GM19438 (cell line): ENCODE measurements at regions not wholly inside any gene's neighbourhood (a gene's known extent, or its start where the extent isn't known, plus 50 kb on each side); places are given as distances from the start of the nearest gene placed in this dataset.

Source experiments
- ATAC-seq: cut with Tn5 transposase; IDR thresholded peaks from one replicate; pipeline ENCODE4 v1.9.1; 2021; ENCODE audit warnings: low read depth; ENCODE audit not compliant: unreplicated experiment

GRCh38 chr12:85663631-85664030, 172.6 kb downstream of the RASSF9 start:
- ATAC-seq, result no peak

DNA sequence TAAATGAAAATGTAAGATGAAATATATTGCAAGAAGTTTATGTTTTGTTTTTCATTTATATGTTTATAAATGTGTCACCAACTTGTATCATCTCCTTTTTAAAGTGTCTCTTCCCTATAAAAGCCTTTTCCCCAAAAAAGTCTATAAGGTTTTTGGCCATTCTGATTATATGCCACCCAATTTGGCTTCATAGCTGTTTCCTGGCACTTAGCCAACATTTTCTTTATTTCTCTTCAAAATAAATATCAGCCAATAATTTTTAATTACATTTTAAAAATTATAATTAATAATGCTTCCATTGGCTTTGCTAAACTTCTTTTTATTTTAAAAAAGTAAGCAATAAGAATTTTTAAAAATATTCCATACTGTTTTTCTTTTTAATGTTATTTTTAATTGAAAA, 171.8 kb downstream of the RASSF9 start:
- ATAC-seq, result no peak

GRCh38 chr12:85669911-85670310, 166.3 kb downstream of the RASSF9 start:
- no peak for ATAC-seq

DNA sequence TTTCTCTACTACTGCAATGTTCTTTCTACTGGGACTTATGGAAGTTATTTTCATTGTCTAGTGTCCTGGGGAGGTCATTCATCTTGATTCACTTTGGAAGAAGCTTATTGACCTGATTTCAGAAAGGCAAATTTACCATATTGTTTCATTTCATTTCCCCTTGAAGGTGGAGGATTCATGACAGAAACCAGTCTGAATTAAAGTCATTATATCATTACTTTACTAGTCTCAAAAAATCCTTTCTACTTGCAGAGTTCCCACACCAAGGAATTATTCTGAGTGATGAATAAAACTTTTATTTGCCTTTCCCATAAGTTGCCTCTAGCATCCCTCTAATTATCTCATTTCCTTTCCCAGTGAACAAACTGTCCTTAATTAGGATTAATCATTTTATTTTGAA, 163.8 kb downstream of the RASSF9 start:
- ATAC-seq, result no peak

DNA sequence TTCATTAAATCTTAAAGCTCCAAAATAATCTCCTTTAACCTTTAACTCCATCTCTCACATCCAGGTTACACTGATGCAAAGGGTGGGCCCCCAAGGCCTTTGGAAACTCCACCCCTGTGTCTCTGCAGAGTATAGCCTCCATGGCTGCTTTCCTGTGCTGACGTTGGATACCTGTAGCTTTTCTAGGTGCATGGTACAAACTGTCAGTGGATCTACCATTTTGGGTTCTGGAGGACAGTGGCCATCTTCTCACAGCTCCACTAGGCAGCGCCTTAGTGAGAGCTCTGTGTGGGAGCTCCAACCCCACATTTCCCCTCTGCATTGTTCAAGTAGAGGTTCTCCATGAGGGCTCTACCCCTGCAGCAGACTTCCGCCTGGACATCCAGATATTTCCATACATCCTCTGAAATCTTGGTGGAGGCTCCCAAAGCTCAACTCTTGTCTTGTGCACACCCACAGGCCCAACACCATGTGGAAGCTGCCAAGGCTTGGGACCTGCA, 162.2 kb downstream of the RASSF9 start:
- ATAC-seq, result no peak

DNA sequence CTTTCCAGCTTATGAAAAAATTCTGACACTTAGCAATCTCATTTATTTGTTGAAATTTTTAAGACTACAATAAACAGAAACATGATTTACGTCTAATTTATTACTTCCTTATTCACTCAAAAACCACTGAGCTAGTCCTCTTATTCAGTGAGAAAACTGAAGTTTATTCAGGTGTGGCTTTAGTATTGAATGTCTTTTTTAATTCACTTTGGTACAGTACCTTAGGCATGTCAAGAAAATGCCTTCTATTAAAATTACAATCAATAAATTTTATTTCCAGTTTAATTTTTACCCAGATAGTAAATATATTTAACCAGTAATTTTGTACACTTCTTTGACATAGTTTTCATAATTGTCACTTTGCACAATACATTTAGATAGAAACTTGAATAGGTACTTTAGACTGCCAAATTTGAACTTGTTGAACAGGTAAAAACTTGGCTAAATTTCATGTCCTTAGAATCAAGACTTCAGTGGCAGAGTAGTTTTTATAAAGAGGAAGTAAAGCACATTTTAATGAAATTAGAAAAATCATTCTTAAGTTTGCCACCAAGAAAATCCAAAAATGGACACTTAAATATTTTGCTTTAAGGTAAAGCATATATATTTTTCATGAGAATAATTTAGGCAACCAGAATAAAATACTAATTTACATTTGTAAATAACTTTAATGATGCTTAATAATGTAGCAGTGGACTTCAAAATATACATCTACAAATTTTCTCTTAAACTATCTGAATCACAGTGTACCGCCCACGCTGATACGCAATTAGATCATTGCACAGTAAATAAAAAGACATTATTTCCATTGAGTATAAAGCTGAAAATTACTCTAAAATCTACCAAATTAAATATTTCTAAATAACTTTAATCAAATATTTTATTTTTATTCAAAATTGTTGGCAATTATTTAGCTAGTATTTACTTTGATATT, 159.1 kb downstream of the RASSF9 start:
- ATAC-seq, result no peak

- ATAC-seq, result no peak
Measured at GRCh38 chr12:85679296-85679695, 156.9 kb downstream of the RASSF9 start.

DNA sequence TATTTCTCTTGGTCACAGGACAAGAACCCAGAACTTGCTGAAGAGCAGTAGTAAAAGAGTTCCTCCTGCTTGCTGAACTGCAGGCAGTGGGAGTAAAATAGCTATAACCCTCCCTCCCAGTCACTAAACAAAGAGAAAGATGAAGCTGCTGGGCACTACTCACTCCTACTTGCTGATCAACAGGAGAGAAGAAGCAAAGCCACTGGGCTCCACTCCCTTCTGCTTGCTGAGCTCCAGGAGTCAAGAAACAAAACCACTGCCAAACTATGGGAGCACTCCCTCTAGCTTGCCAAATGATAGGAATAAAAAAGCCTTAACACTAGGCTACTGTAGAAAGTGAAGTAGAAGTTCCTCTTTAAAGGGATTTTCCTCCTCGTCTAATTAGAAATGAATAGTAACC, 155.3 kb downstream of the RASSF9 start:
- ATAC-seq, result no peak

GRCh38 chr12:85681333-85681732, 154.9 kb downstream of the RASSF9 start:
- no peak for ATAC-seq

- no peak for ATAC-seq
Measured at GRCh38 chr12:85683051-85683450, 153.2 kb downstream of the RASSF9 start.

- ATAC-seq, result no peak
Measured at GRCh38 chr12:85688837-85689236, 147.4 kb downstream of the RASSF9 start.

- ATAC-seq, result no peak
Measured at GRCh38 chr12:85690146-85690545, 146.1 kb downstream of the RASSF9 start.

GRCh38 chr12:85693093-85693665, 143.0 kb downstream of the RASSF9 start:
- no peak for ATAC-seq

GRCh38 chr12:85695097-85695715, 141.0 kb downstream of the RASSF9 start:
- ATAC-seq, result no peak

DNA sequence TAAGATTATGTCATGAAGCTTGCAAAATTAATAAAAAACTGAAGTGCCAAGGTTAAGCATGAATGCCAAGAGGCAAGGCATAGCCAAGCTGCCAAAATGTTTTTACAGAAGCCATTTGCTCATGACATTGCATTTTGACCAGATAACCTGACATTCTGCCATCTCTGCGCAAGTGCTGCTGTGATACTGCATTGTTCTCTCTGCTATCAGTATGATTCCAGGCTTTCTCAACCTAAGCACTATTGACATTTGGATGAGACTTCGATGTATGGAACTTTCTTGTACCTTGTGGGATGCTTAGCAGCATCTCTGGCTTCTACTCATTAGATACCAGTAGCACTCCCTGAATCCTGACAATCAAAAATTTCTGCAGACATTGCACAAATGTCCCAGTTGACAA, 139.2 kb downstream of the RASSF9 start:
- ATAC-seq, result no peak

DNA sequence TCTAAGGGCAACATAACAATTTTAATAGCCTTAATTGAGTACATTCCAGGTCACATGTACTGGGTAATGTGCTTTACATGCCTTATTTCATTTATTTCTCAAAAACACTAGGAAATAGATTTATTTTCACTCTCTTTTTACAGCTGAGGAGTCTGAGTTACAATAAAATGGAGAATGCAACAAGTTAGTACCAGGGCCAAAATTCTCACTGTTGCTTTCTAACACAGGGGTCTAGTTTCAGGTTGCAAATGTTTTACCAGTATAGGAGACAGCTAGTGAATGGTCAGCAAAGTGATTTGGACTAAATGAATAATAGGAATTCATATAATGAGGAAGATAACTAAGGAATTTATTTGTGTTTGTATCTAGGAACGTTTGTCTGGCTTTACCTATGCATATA, 137.3 kb downstream of the RASSF9 start:
- no peak for ATAC-seq

- no peak for ATAC-seq
Measured at GRCh38 chr12:85708775-85709174, 127.4 kb downstream of the RASSF9 start.

DNA sequence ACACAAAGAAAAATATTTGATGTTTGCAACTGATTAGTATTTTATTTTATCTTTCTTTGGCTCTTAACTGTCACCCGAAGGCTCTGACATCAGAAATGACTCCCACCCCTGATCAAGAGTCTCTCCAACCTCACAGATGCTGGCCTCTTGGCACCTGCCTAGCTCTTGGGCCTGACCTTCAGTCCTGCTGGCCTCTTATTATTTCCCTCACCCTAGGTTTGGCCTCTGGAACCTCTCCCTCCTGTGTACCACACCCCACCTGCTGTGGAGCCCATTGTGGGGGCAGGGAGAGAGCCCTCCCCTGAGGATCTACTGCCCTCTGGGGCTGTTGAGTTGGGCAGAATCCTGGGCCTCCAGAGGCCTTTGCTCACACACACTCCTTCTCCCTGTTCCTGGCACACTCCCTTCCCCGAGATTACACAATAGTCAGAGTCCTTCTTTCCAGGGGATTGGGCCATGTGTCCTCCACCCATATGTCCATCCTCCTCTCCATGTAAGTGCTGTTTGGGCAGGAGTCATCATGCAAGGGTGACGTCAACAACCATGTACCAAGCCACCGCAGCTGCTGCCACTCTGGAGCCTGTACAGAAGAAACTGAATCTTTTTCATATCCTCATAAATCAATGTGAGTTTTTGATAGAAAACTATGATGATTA, 124.3 kb downstream of the RASSF9 start:
- no peak for ATAC-seq

DNA sequence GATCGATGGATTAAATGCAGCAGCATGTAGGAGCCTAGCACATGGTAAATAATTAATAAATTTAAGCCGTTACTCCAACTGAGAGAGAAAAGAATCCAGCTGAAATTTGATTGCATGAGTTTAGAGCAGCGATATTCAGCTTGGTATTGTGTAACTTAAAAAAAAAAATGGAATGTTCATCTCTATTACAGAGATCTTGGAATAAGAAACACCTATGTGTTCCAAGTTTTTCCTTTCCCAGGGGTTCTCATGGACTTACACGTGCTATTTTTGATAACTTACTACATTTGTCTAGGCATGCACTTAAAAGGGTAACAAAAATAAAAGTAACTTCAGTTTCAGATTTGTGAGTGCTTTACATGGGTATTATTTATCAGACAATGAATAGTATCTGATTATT, 122.8 kb downstream of the RASSF9 start:
- no peak for ATAC-seq

GRCh38 chr12:85714425-85714824, 121.8 kb downstream of the RASSF9 start:
- no peak for ATAC-seq
